ENCODE measurements at regions not wholly inside any gene's neighbourhood (a gene's known extent, or its start where the extent isn't known, plus 50 kb on each side); places are given as distances from the start of the nearest gene placed in this dataset.

DNA sequence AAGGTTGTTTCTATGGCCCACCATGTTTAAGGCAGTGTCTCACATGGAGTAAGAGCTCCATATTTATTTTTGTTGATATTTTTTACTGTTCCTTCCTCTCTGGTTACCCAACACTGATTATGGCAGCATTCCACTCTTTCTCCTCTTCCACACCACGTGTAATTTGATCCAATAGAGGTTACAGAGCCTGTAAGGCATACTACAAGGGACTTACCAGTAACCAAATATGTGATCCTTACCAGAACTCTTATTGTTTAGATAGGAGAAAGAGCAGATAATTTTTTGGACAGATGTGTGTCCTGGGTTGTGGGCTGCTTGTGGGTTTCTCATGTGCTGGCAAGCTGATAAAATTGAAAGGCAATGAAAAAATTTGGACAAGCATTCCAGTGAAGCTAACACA is 261.3 kb downstream of the TMEM167A start:
- TF ChIP-seq, protein P1, sequence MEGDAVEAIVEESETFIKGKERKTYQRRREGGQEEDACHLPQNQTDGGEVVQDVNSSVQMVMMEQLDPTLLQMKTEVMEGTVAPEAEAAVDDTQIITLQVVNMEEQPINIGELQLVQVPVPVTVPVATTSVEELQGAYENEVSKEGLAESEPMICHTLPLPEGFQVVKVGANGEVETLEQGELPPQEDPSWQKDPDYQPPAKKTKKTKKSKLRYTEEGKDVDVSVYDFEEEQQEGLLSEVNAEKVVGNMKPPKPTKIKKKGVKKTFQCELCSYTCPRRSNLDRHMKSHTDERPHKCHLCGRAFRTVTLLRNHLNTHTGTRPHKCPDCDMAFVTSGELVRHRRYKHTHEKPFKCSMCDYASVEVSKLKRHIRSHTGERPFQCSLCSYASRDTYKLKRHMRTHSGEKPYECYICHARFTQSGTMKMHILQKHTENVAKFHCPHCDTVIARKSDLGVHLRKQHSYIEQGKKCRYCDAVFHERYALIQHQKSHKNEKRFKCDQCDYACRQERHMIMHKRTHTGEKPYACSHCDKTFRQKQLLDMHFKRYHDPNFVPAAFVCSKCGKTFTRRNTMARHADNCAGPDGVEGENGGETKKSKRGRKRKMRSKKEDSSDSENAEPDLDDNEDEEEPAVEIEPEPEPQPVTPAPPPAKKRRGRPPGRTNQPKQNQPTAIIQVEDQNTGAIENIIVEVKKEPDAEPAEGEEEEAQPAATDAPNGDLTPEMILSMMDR (IDR thresholded peaks at IDR 0.05; ENCODE audit: insufficient read depth, low read length): no peak
- TF ChIP-seq REST (IDR thresholded peaks at IDR 0.05; ENCODE audit: insufficient replicate concordance, low read depth): no peak

All from HL-60 (cell line).